ENCODE measurements at regions not wholly inside any gene's neighbourhood (a gene's known extent, or its start where the extent isn't known, plus 50 kb on each side); places are given as distances from the start of the nearest gene placed in this dataset.
"Not testable (repeated sequence)": the region's sequence is repeated elsewhere in the genome, so short reads cannot be mapped to it uniquely, and the experiment has no call there.

DNA sequence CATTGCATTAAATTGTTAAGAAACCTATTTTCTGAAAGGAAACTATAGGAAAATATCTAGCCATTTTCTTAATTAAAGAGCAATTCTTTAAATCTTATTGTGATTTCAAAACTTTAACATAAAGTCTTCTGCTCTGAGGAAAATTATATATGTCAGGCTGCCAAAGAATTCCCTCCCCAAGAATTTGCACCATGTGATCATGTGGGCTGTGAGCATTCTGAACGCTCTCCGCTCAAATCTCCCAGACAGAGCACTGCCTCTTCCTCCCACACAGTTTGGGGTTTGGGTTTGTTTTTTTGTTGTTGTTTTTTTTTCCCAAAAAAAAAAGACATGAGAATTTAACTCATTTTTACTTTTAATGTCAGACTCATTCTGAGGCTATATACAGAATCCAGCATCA, 155.9 kb upstream of the PALMD start:
- Histone ChIP-seq H3K4me1 (no peaks in the 10 kb centered on the region), H3K36me3 (replicated peaks) (no peaks in the 10 kb centered on the region), H3K9me3 (no peaks in the 10 kb centered on the region), H3K4me3 (no peak overlapping the region), H3K27me3 (ENCODE audit: low read depth) (no peaks in the 10 kb centered on the region)
- DNase-seq (ENCODE audit: low spot score in 2 of 2) = no peak
- in situ Hi-C loops (cut with MboI; ENCODE audit: low sequenced_read_pairs) = no loop called here

DNA sequence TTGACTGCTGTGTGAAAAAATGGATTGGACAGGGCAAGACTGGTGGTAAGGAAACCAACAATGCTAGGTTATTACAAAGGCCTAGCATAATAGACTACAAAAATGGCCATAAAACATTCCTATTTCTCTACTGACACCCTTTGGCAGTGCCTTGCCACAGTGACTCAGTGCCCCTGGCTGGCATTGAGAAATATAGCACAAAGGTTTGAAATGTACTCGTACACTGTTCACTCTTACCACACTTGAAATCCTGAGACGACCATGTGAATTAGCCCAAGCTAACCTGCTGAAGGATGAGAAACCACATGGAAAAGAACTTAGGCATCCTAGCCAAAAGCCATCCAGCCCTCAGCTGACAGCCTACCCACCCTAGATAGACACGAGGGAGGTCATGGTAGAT, 149.8 kb upstream of the PALMD start:
- Histone ChIP-seq H3K36me3 (replicated peaks) (no peaks in the 10 kb centered on the region), H3K9me3 (no peaks in the 10 kb centered on the region), H3K4me3 (no peak overlapping the region), H3K27me3 (ENCODE audit: low read depth) (no peaks in the 10 kb centered on the region), H3K4me1 (no peaks in the 10 kb centered on the region)
- DNase-seq (ENCODE audit: low spot score in 2 of 2) = no peak
- in situ Hi-C loops (cut with MboI; ENCODE audit: low sequenced_read_pairs) = no loop called here

DNA sequence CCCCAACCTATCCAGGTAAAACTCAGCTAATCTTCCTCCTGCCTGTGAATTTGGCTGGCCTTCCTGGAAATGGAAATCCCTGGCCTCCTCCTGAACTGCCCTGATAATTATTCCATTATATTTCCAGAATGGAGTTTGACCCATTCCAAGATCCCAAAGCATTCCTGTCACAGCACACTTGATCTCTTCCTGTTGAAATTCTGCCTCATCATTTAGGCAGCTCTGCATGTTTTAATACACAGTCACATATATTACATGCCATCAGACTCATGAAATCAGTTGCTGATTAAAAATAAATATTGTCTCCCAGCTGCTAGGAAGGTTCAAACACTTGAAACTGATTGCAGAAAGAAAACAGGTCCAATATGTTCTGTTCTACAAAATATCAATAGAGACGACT, 148.2 kb upstream of the PALMD start:
- in situ Hi-C loops (cut with MboI; ENCODE audit: low sequenced_read_pairs) = no loop called here
- Histone ChIP-seq H3K4me1 (no peaks in the 10 kb centered on the region), H3K36me3 (replicated peaks) (no peaks in the 10 kb centered on the region), H3K4me3 (no peak overlapping the region), H3K27me3 (ENCODE audit: low read depth) (no peaks in the 10 kb centered on the region), H3K9me3 (no peaks in the 10 kb centered on the region)
- DNase-seq (ENCODE audit: low spot score in 2 of 2) = no peak

DNA sequence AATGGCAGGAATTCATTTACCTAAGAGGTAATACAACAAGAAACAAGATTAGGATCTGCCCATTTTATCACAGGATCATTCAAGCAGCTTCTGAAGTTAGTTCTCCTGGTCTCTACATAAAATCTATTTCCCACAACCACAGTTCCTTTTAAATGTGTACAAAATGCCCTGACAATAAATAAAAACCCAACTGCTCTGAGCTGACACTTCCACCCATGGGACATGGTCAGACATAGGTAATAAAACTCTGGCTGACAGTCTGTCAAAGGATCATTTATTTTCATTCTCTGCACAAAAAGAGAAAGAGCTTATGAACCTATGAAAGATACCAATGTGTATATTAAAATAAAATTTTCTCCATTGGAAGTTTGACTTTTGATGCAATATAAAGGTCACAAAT, 145.4 kb upstream of the PALMD start:
- H3K4me1 ChIP-seq = no peaks in the 10 kb centered on the region
- H3K27me3 ChIP-seq (ENCODE audit: low read depth) = no peaks in the 10 kb centered on the region
- no peaks in the 10 kb centered on the region for H3K36me3 ChIP-seq (replicated peaks)
- in situ Hi-C loops (cut with MboI; ENCODE audit: low sequenced_read_pairs) = no loop called here
- H3K9me3 ChIP-seq = no peaks in the 10 kb centered on the region
- no peak overlapping the region for H3K4me3 ChIP-seq
- DNase-seq (ENCODE audit: low spot score in 2 of 2) = no peak

DNA sequence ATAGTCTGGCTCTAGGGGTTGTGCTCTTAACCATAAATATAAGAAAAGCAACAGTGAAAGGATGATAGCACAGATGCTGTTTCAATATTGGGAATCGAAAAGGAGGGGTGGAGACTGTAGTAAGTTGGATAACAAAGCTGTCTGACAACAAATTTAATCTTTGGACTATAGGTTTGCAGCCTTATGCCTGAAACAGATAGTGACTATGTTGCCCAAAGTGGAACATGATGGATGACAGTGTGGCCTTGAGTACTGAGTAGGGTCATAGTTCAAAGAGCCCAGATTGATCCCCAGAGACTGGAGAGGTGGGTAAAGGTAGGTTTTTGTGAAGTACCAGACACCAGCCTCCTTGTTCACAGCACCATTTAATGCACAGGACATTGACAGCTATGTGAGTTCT, 144.0 kb upstream of the PALMD start:
- Histone ChIP-seq H3K4me1 (no peaks in the 10 kb centered on the region), H3K27me3 (ENCODE audit: low read depth) (no peaks in the 10 kb centered on the region), H3K36me3 (replicated peaks) (no peaks in the 10 kb centered on the region), H3K4me3 (no peak overlapping the region), H3K9me3 (no peaks in the 10 kb centered on the region)
- no peak for DNase-seq (ENCODE audit: low spot score in 2 of 2)
- in situ Hi-C loops (cut with MboI; ENCODE audit: low sequenced_read_pairs) = no loop called here

DNA sequence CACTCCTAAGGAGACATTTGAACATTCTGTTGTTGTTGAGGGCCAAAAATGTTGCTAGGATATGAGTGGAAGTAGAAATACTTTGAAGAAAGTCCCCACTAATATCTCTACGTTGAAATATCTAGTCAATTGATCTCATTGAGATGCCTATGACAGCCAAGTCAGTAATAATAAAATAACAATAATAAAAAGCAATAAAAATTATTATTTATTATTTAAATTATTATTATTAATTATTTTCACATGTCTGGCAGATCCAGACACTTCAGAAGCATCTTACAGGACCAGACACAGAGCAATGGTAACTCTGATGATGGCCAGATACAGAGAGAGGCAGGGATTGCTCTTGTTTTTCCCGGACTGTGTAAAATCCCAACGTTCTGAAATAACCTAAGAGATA, 143.5 kb upstream of the PALMD start:
- Histone ChIP-seq H3K9me3 (no peaks in the 10 kb centered on the region), H3K4me1 (no peaks in the 10 kb centered on the region)
- in situ Hi-C loops (cut with MboI; ENCODE audit: low sequenced_read_pairs) = no loop called here

DNA sequence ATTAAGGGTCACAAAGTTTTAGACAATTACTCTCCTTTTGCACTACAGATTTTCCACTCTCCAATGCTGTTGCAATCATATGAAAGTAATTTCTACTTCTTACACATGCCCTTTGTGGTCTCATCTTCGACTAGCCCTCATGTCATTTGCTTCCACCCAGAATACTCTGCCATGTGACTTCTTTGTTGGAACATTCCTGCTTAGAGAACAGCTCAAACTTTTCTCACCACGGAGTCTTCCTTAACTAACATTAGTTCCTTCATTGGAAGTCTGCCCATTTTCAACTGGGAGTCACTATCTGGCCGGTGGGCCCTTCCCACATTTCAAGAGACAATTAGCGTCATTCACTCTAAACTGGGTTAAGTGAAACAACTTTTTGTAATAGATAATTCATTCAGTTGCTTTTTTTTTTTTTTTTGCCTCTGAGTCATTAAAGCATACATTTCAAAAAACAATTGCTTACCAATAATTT, 142.6 kb upstream of the PALMD start:
- H3K36me3 ChIP-seq (replicated peaks) = no peaks in the 10 kb centered on the region
- no peaks in the 10 kb centered on the region for H3K9me3 ChIP-seq
- no peaks in the 10 kb centered on the region for H3K27me3 ChIP-seq (ENCODE audit: low read depth)
- in situ Hi-C loops (cut with MboI; ENCODE audit: low sequenced_read_pairs) = no loop called here
- no peaks in the 10 kb centered on the region for H3K4me1 ChIP-seq
- no peak for DNase-seq (ENCODE audit: low spot score in 2 of 2)
- no peak overlapping the region for H3K4me3 ChIP-seq

More for the DNA sequence above, 143.5 kb upstream of the PALMD start:
- no peak for DNase-seq (ENCODE audit: low spot score in 2 of 2)
- H3K36me3 ChIP-seq (replicated peaks) = no peaks in the 10 kb centered on the region
- no peak overlapping the region for H3K4me3 ChIP-seq
- H3K27me3 ChIP-seq (ENCODE audit: low read depth) = no peaks in the 10 kb centered on the region

DNA sequence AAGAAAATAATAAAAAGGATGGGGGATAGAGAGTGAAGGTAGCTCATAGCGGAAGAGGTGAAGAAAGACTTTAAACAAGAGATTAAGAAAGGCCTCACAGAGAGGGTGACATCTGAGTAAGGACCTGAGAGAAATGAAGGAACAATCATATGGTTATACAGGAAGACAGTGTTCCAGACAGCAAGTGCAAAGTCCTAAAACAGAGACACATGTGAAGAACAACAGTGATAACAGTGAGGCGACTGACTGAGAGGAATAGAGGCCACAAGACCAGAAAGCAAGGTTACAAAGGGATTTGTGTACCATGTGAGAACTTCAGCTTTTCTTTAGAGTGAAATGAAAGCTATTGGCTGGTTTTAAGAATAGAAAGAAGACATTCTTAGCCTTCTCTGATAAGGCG, 141.6 kb upstream of the PALMD start:
- no peak for DNase-seq (ENCODE audit: low spot score in 2 of 2)
- H3K27me3 ChIP-seq (ENCODE audit: low read depth) = no peaks in the 10 kb centered on the region
- no peaks in the 10 kb centered on the region for H3K36me3 ChIP-seq (replicated peaks)
- no peaks in the 10 kb centered on the region for H3K4me1 ChIP-seq
- in situ Hi-C loops (cut with MboI; ENCODE audit: low sequenced_read_pairs) = no loop called here
- no peaks in the 10 kb centered on the region for H3K9me3 ChIP-seq
- H3K4me3 ChIP-seq = no peak overlapping the region

DNA sequence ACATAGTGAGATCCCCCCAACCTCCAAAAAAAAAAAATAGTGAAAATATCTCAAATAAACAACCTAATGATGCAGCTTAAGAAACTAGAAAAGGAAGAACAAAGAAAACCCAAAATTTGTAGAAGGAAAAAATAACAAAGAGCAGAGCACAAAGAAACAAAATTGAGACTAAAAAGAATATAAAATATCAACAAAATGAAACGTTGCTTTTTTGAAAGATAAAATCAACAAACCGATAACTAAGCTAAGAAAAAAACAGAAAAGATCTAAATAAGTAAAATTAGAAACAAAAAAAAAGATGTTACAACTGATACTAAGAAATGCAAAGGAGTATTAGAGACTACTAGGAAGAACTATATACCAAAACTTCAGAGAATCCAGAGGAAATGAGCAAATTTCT, 139.3 kb upstream of the PALMD start:
- Histone ChIP-seq H3K36me3 (replicated peaks) (no peaks in the 10 kb centered on the region), H3K9me3 (no peaks in the 10 kb centered on the region), H3K27me3 (ENCODE audit: low read depth) (no peaks in the 10 kb centered on the region), H3K4me1 (no peaks in the 10 kb centered on the region), H3K4me3 (no peak overlapping the region)
- in situ Hi-C loops (cut with MboI; ENCODE audit: low sequenced_read_pairs) = no loop called here
- no peak for DNase-seq (ENCODE audit: low spot score in 2 of 2)

DNA sequence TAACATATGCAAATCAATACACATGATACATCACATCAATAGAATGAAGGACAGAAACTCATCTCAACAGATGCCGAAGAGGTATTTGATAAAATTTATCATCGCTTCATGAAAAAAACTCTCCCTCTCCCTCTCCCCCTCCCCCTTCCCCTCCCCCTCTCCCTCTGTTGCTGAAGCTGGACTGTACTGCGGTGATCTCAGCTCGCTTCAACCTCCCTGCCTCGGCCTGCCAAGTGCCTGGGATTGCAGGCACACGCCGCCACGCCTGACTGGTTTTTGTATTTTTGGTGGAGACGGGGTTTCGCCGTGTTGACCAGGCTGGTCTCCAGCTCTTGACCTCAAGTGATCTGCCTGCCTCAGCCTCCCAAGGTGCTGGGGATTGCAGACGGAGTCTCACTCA, 138.5 kb upstream of the PALMD start:
- H3K4me1 ChIP-seq; H3K36me3 ChIP-seq (replicated peaks); DNase-seq (ENCODE audit: low spot score in 2 of 2); in situ Hi-C loops (cut with MboI; ENCODE audit: low sequenced_read_pairs); H3K27me3 ChIP-seq (ENCODE audit: low read depth); H3K4me3 ChIP-seq; H3K9me3 ChIP-seq: not testable (repeated sequence)

DNA sequence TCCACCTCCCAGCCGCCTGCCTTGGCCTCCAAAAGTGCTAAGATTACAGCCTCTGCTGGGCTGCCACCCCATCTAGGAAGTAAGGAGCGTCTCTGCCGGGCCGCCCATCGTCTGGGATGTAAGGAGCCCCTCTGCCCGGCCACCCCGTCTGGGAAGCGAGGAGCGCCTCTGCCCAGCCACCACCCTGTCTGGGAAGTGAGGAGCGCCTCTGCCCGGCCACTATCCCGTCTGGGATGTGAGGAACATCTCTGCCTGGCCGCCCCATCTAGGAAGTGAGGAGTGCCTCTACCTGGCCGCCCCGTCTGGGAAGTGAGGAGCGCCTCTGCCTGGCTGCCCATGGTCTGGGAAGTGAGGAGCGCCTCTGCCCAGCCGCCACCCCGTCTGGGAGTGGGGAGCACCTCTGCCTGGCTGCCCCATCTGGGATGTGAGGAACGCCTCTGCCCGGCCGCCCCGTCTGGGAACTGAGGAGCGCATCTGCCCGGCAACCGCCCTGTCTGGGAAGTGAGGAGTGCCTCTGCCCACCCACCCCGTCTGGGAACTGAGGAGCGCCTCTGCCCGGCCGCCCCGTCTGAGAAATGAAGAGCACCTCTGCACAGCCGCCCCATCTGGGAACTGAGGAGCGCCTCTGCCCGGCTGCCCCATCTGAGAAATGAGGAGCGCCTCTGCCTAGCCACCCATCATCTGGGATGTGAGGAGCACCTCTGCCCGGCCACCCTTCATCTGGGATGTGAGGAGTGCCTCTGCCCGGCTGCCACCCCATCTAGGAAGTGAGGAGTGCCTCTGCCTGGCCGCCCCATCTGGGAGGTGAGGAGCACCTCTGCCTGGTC, 137.8 kb upstream of the PALMD start:
- H3K4me1 ChIP-seq = no peaks in the 10 kb centered on the region
- in situ Hi-C loops (cut with MboI; ENCODE audit: low sequenced_read_pairs) = no loop called here
- DNase-seq (ENCODE audit: low spot score in 2 of 2) = no peak
- no peaks in the 10 kb centered on the region for H3K9me3 ChIP-seq
- H3K36me3 ChIP-seq (replicated peaks) = no peaks in the 10 kb centered on the region
- H3K27me3 ChIP-seq (ENCODE audit: low read depth) = no peaks in the 10 kb centered on the region
- no peak overlapping the region for H3K4me3 ChIP-seq

DNA sequence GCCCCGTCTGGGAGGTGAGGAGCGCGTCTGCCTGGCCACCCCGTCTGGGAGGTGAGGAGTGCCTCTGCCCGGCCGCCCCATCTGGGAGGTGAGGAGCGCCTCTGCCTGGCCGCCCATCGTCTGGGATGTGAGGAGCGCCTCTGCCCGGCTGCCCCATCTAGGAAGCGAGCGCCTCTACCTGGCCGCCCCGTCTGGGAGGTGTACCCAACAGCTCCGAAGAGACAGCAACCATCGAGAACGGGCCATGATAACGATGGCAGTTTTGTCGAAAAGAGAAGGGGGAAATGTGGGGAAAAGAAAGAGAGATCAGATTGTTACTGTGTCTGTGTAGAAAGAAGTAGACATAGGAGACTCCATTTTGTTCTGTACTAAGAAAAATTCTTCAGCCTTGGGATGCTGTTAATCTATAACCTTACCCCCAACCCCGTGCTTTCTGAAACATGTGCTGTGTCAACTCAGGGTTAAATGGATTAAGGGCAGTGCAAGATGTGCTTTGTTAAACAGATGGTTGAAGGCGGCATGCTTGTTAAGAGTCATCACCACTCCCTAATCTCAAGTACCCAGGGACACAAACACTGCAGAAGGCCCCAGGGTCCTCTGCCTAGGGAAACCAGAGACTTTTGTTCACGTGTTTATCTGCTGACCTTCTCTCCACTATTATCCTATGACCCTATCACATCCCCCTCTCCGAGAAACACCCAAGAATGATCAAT, 137.0 kb upstream of the PALMD start:
- DNase-seq (ENCODE audit: low spot score in 2 of 2); H3K4me3 ChIP-seq; in situ Hi-C loops (cut with MboI; ENCODE audit: low sequenced_read_pairs): not testable (repeated sequence)

DNA sequence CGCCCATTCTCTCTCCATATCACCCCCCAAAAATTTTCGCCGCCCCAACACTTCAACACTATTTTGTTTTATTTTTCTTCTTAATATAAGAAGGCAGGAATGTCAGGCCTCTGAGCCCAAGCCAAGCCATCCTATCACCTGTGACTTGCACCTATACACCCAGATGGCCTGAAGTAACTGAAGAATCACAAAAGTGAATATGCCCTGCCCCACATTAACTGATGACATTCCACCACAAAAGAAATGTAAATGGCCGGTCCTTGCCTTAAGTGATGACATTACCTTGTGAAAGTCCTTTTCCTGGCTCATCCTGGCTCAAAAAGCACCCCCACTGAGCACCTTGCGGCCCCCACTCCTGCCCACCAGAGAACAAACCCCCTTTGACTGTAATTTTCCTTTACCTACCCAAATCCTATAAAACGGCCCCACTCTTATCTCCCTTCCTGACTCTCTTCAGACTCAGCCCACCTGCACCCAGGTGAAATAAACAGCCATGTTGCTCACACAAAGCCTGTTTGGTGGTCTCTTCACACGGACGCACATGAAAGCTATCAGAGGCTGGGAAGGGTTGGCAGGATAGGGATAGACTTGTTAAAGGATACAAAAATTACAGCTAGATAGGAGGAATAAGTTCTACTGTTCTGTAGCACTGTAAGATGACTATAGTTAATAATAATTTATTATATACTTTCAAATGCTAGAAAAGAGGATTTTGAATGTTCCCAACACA, 130.9 kb upstream of the PALMD start:
- H3K36me3 ChIP-seq (replicated peaks); H3K4me3 ChIP-seq; H3K9me3 ChIP-seq; H3K27me3 ChIP-seq (ENCODE audit: low read depth); DNase-seq (ENCODE audit: low spot score in 2 of 2); H3K4me1 ChIP-seq; in situ Hi-C loops (cut with MboI; ENCODE audit: low sequenced_read_pairs): not testable (repeated sequence)

More for the DNA sequence above, 137.0 kb upstream of the PALMD start:
- H3K4me1 ChIP-seq; H3K27me3 ChIP-seq (ENCODE audit: low read depth); H3K36me3 ChIP-seq (replicated peaks); H3K9me3 ChIP-seq: not testable (repeated sequence)

DNA sequence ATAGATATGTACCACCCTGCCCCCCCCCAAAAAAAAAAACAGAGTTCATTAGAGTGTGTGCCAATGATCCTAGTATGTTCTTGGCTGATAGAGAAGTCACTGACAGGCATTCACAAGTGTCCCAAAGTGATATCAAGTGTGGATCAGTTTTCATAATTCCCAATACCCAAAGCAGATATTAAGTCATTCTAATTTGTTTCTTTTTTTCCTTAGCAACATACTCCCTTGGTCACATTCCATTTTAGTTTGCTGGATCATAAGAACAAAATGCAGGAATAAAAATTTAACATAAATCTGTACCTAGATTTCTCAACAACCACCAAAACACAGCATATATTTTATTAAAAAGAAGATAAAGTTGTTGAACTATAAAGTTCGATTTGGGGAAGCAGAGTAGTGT, 129.8 kb upstream of the PALMD start:
- Histone ChIP-seq H3K4me1 (no peaks in the 10 kb centered on the region), H3K4me3 (no peak overlapping the region), H3K9me3 (no peaks in the 10 kb centered on the region), H3K27me3 (ENCODE audit: low read depth) (no peaks in the 10 kb centered on the region), H3K36me3 (replicated peaks) (no peaks in the 10 kb centered on the region)
- in situ Hi-C loops (cut with MboI; ENCODE audit: low sequenced_read_pairs) = no loop called here
- DNase-seq (ENCODE audit: low spot score in 2 of 2) = no peak

Measured in HAP-1 (cell line).